Epithelial cell of proximal tubule (primary cell): ENCODE measurements at regions not wholly inside any gene's neighbourhood (a gene's known extent, or its start where the extent isn't known, plus 50 kb on each side); places are given as distances from the start of the nearest gene placed in this dataset.

Experiments
- DNase-seq: peaks from one replicate; pipeline ENCODE4 v3.0.0-alpha.2; 2011; ENCODE audit warnings: low read depth
- H3K4me3 ChIP-seq: 2 replicates; pipeline ENCODE4 v1.5.1; 2011; ENCODE audit warnings: low read depth, mild to moderate bottlenecking, low read length
- CTCF ChIP-seq: conservative IDR thresholded peaks from 2 replicates; pipeline ENCODE4 v1.5.1; 2012; ENCODE audit warnings: low read depth, mild to moderate bottlenecking, low read length

GRCh38 chr3:95408464-95408862 is 1345.6 kb downstream of the NSUN3 start:
- no peak for TF ChIP-seq CTCF
- no peak for DNase-seq
- H3K4me3 ChIP-seq: no peak overlapping the region

- DNase-seq: no peak
- no peak for TF ChIP-seq CTCF
- no peak overlapping the region for H3K4me3 ChIP-seq
Observed at GRCh38 chr3:95418251-95418650, 1355.4 kb downstream of the NSUN3 start.

- no peak for TF ChIP-seq CTCF
- DNase-seq: no peak
- no peak overlapping the region for H3K4me3 ChIP-seq
Observed at GRCh38 chr3:95424279-95424678, 1361.4 kb downstream of the NSUN3 start.

- no peak overlapping the region for H3K4me3 ChIP-seq
- TF ChIP-seq CTCF: no peak
- DNase-seq: no peak
Observed at GRCh38 chr3:95434491-95434890, 1371.6 kb downstream of the NSUN3 start.

GRCh38 chr3:95437409-95437808 is 1374.5 kb downstream of the NSUN3 start:
- TF ChIP-seq CTCF: no peak
- no peak for DNase-seq
- no peak overlapping the region for H3K4me3 ChIP-seq

GRCh38 chr3:95438274-95438673 is 1375.4 kb downstream of the NSUN3 start:
- no peak for TF ChIP-seq CTCF
- H3K4me3 ChIP-seq: no peak overlapping the region
- no peak for DNase-seq

GRCh38 chr3:95442766-95443165 is 1371.6 kb upstream of the EPHA6 start:
- no peak for TF ChIP-seq CTCF
- H3K4me3 ChIP-seq: no peak overlapping the region
- no peak for DNase-seq
